Sigmoid colon (tissue), 4 donors: ENCODE measurements at regions not wholly inside any gene's neighbourhood (a gene's known extent, or its start where the extent isn't known, plus 50 kb on each side); places are given as distances from the start of the nearest gene placed in this dataset.

Experiments
- CTCF ChIP-seq, 4 experiments: fragments of 450-650 bp in 3 of 4; fragments of 200-600 bp in 1 of 4; IDR thresholded peaks; one replicate each; pipeline ENCODE4 v1.5.1; 2016 to 2019; ENCODE audit warnings: antibody characterized with exemption in 4 of 4, mild to moderate bottlenecking in 3 of 4, moderate library complexity in 2 of 4
- EP300 ChIP-seq, 4 donors: sonication (generic); formaldehyde crosslinking; IDR thresholded peaks; one replicate each; pipeline ENCODE4 v1.6.1; 2017; ENCODE audit warnings: antibody characterized with exemption in 4 of 4
- POLR2A ChIP-seq, 2 donors: fragments of 450-650 bp; IDR thresholded peaks; one replicate each; pipeline ENCODE4 v1.6.1; 2016; ENCODE audit warnings: antibody characterized with exemption in 2 of 2, mild to moderate bottlenecking in 2 of 2, moderate library complexity in 2 of 2
- POLR2AphosphoS5 ChIP-seq, 4 donors: sonication (generic); formaldehyde crosslinking; IDR thresholded peaks; one replicate each; pipeline ENCODE4 v1.6.1; 2017; ENCODE audit warnings: antibody characterized with exemption in 4 of 4

GRCh38 chr15:70273808-70274207, 176.1 kb upstream of the TLE3 start:
- TF ChIP-seq POLR2AphosphoS5 (IDR thresholded peaks at IDR 0.05) (no peak), CTCF (IDR thresholded peaks at IDR 0.05) (no peak), EP300 (IDR thresholded peaks at IDR 0.05) (no peak), POLR2A (IDR thresholded peaks at IDR 0.05) (no peak)
